ENCODE measurements at regions not wholly inside any gene's neighbourhood (a gene's known extent, or its start where the extent isn't known, plus 50 kb on each side); places are given as distances from the start of the nearest gene placed in this dataset.
A peak's percentile ranks its signal among the peaks of the same experiment; 100 is the strongest.
"Not testable (repeated sequence)": the region's sequence is repeated elsewhere in the genome, so short reads cannot be mapped to it uniquely, and the experiment has no call there.

GRCh38 chr2:129923265-129924091, 56.0 kb upstream of the RAB6C start:
- no peaks in the 10 kb centered on the region for H3K36me3 Mint-ChIP-seq (ENCODE audit: insufficient read depth)
- no peak overlapping the region for H3K4me3 Mint-ChIP-seq
- ATAC-seq (peak in 1 of 2 donors; percentile 57), DNase-seq (no peak)
- H3K27me3 Mint-ChIP-seq (ENCODE audit: low read depth): peaks cover 31% of the 10 kb centered on the region
- H3K9me3 Mint-ChIP-seq: peaks cover 21% of the 10 kb centered on the region
- H3K4me1 Mint-ChIP-seq (ENCODE audit: low read depth): peaks cover 4% of the 10 kb centered on the region

GRCh38 chr2:129924115-129924514, 55.4 kb upstream of the RAB6C start:
- H3K4me1 Mint-ChIP-seq (ENCODE audit: low read depth); ATAC-seq; H3K36me3 Mint-ChIP-seq (ENCODE audit: insufficient read depth); H3K4me3 Mint-ChIP-seq; DNase-seq: not testable (repeated sequence)
- peaks cover 14% of the 10 kb centered on the region for H3K9me3 Mint-ChIP-seq
- H3K27me3 Mint-ChIP-seq (ENCODE audit: low read depth): peaks cover 31% of the 10 kb centered on the region

GRCh38 chr2:129925381-129925780, 54.1 kb upstream of the RAB6C start:
- peaks cover 31% of the 10 kb centered on the region for H3K27me3 Mint-ChIP-seq (ENCODE audit: low read depth)
- H3K9me3 Mint-ChIP-seq: peaks cover 3% of the 10 kb centered on the region
- DNase-seq (no peak), ATAC-seq (no peak)
- no peaks in the 10 kb centered on the region for H3K36me3 Mint-ChIP-seq (ENCODE audit: insufficient read depth)
- H3K4me3 Mint-ChIP-seq: no peak overlapping the region
- peaks cover 4% of the 10 kb centered on the region for H3K4me1 Mint-ChIP-seq (ENCODE audit: low read depth)

- DNase-seq: no peak
- no peak for ATAC-seq
- peaks cover 4% of the 10 kb centered on the region for H3K4me1 Mint-ChIP-seq (ENCODE audit: low read depth)
- H3K36me3 Mint-ChIP-seq (ENCODE audit: insufficient read depth): no peaks in the 10 kb centered on the region
- H3K27me3 Mint-ChIP-seq (ENCODE audit: low read depth): peaks cover 22% of the 10 kb centered on the region
- H3K4me3 Mint-ChIP-seq: no peak overlapping the region
- H3K9me3 Mint-ChIP-seq: no peaks in the 10 kb centered on the region
These were observed 51.8 kb upstream of the RAB6C start for GRCh38 chr2:129927696-129928095.

- H3K4me3 Mint-ChIP-seq: no peak overlapping the region
- H3K36me3 Mint-ChIP-seq (ENCODE audit: insufficient read depth): no peaks in the 10 kb centered on the region
- H3K4me1 Mint-ChIP-seq (ENCODE audit: low read depth): no peaks in the 10 kb centered on the region
- peaks cover 22% of the 10 kb centered on the region for H3K27me3 Mint-ChIP-seq (ENCODE audit: low read depth)
- DNase-seq: no peak
- no peaks in the 10 kb centered on the region for H3K9me3 Mint-ChIP-seq
- ATAC-seq: no peak
These were observed 49.9 kb upstream of the RAB6C start for GRCh38 chr2:129929321-129930290.

Measured in activated T-cell treated with anti-CD3 and anti-CD28 coated beads, Interleukin-2, amount 50 U/mL, for 4 hours (primary cell).